ENCODE measurements at regions not wholly inside any gene's neighbourhood (a gene's known extent, or its start where the extent isn't known, plus 50 kb on each side); places are given as distances from the start of the nearest gene placed in this dataset.
A peak's percentile ranks its signal among the peaks of the same experiment; 100 is the strongest.

DNA sequence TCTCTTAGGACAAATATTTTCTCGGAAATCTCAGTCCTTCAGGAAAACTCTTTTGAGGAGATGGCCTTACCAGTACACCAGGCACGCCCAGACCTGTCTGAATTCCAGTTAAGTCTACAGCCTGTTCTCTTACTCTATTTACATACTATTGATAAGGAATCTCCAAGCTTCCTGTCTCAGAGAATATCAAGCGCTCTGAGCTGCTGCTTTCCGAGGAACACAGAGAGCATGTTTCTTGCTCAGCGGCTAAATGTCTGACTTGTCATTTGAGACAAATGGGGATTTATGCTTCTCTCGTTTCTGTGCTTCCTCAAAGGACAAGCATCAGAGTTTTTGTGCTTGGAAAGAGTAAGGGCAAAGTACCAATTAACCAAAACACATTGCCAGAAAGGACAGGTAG, 112.4 kb upstream of the CCDC54 start:
- TF ChIP-seq CTCF (IDR thresholded peaks at IDR 0.05; ENCODE audit: extremely low read depth, missing control alignments) = no peak
- no peak for DNase-seq (ENCODE audit: low spot score)

DNA sequence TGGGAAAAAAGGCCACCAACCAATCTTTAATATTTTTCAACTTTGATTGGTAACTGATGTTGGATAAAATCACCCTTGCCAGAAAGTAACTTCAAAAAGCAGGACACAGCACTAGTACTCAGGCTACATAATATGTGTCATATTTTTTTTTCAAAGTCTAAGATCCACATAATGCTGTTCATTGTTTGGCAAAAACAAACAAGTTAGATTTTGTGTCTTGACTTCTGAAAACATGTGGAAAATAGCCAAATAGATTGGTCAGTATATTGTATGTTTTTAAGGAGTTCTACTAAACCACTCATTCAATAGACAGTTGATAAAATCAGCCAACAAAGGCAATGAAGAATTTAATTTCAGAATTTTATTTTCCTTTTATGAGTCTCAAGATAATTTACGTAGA, 111.7 kb upstream of the CCDC54 start:
- no peak for TF ChIP-seq CTCF (IDR thresholded peaks at IDR 0.05; ENCODE audit: extremely low read depth, missing control alignments)
- DNase-seq (ENCODE audit: low spot score) = no peak

- no peak for TF ChIP-seq CTCF (IDR thresholded peaks at IDR 0.05; ENCODE audit: extremely low read depth, missing control alignments)
- no peak for DNase-seq (ENCODE audit: low spot score)
Observed at GRCh38 chr3:107268469-107268868, 108.8 kb upstream of the CCDC54 start.

- DNase-seq (ENCODE audit: low spot score) = no peak
- TF ChIP-seq CTCF (IDR thresholded peaks at IDR 0.05; ENCODE audit: extremely low read depth, missing control alignments) = no peak
Observed at GRCh38 chr3:107269136-107269535, 108.1 kb upstream of the CCDC54 start.

DNA sequence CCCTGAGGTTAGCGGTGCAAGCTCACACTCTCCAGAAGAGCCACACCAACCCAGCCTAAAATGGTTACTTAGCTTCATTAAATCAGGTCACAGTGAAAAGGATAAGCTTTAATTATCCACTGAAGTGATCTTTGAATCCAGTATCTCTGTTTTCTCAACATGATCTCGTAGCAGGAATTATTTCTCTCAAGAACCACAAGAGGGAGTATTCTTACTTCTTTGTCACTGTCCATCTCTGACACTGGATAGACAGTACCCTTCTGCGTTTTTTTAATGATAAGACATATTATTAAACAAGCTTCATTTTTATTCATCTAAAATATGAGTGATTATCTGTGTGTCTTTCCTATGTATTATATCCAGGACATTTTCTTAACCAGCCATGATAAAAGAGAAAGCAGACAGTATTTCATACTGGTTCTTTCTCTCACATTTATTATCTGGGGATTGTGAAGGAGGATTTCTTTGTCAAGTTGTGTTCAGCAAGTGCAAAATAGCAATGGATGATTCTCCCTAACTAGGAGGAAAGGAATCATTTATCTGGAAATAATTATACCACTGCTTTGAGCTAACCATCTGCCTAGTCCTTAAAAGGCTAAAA, 105.4 kb upstream of the CCDC54 start:
- DNase-seq (ENCODE audit: low spot score) = peak; percentile 34
- no peak for TF ChIP-seq CTCF (IDR thresholded peaks at IDR 0.05; ENCODE audit: extremely low read depth, missing control alignments)

- TF ChIP-seq CTCF (IDR thresholded peaks at IDR 0.05; ENCODE audit: extremely low read depth, missing control alignments) = no peak
- DNase-seq (ENCODE audit: low spot score) = no peak
Observed at GRCh38 chr3:107272471-107272870, 104.8 kb upstream of the CCDC54 start.

GRCh38 chr3:107272885-107273284, 104.4 kb upstream of the CCDC54 start:
- TF ChIP-seq CTCF (IDR thresholded peaks at IDR 0.05; ENCODE audit: extremely low read depth, missing control alignments) = no peak
- no peak for DNase-seq (ENCODE audit: low spot score)

Data from GM20000 (cell line).